HUES6 (cell line): ENCODE measurements at regions not wholly inside any gene's neighbourhood (a gene's known extent, or its start where the extent isn't known, plus 50 kb on each side); places are given as distances from the start of the nearest gene placed in this dataset.
"Not testable (repeated sequence)": the region's sequence is repeated elsewhere in the genome, so short reads cannot be mapped to it uniquely, and the experiment has no call there.

Experiments used
- H3K27ac ChIP-seq: 2 replicates; pipeline ENCODE4 v1.7.0; 2013; ENCODE audit warnings: low read depth, mild to moderate bottlenecking, low read length, inconsistent platforms
- H3K27me3 ChIP-seq: 2 replicates; pipeline ENCODE4 v1.6.1; 2013; ENCODE audit warnings: low read length; ENCODE audit not compliant: control insufficient read depth, insufficient read depth
- H3K36me3 ChIP-seq: 2 replicates; pipeline ENCODE4 v1.6.1; 2013; ENCODE audit warnings: low read length; ENCODE audit not compliant: control insufficient read depth, insufficient read depth
- H3K4me1 ChIP-seq: 2 replicates; pipeline ENCODE4 v1.6.1; 2013; ENCODE audit warnings: low read length; ENCODE audit not compliant: control insufficient read depth, insufficient read depth
- H3K4me3 ChIP-seq: 2 replicates; pipeline ENCODE4 v1.5.1; 2013; ENCODE audit warnings: low read depth, low read length
- H3K9ac ChIP-seq: one replicate; pipeline ENCODE4 v1.6.1; 2013; ENCODE audit warnings: mild to moderate bottlenecking, low read length
- H3K9me3 ChIP-seq: 2 replicates; pipeline ENCODE4 v1.6.1; 2013; ENCODE audit warnings: low read depth, low read length; ENCODE audit not compliant: control insufficient read depth, insufficient read depth

DNA sequence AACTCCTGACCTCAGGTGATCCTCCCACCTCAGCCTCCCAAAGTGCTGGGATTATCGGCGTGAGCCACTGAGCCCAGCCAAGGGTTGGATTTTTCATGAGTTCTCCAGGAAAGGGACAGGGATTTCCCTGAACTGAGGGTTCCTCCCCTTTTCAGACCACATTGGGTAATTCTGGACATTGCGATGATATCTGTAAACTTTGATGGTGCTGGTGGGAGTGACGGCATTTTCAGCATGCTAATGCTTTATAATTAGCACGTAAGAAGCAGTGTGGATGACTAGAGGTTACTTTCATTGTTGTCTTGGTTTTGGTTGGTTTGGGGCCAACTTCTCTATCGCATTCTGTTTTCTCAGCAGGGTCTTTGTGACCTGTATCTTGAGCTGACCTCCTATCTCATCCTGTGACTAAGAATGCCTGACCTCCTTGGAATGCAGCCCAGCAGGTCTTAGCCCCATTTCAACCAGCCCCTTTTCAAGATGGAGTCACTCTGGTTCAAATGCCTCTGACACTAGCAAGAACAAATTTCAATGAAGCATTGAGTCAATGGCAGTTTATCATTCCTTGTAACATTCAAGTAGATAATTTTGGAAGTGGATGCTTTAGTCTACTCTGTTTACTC lies 156.5 kb downstream of the TTLL2 start:
- Histone ChIP-seq H3K9ac (no peak overlapping the region), H3K27ac (no peak overlapping the region)

GRCh38 chr6:167482801-167483200 lies 157.9 kb downstream of the TTLL2 start:
- H3K36me3 ChIP-seq, H3K9ac ChIP-seq, H3K27ac ChIP-seq, H3K27me3 ChIP-seq, H3K9me3 ChIP-seq, H3K4me3 ChIP-seq: not testable (repeated sequence)
- peaks cover 12% of the 10 kb centered on the region; the same call in 1 of the 2 replicates for H3K4me1 ChIP-seq

More for the DNA sequence above, 156.5 kb downstream of the TTLL2 start:
- Histone ChIP-seq H3K4me3 (no peak overlapping the region), H3K4me1 (peaks cover 14% of the 10 kb centered on the region; the same call in 1 of the 2 replicates), H3K9me3 (no peaks in the 10 kb centered on the region), H3K27me3 (no peaks in the 10 kb centered on the region), H3K36me3 (no peaks in the 10 kb centered on the region)

DNA sequence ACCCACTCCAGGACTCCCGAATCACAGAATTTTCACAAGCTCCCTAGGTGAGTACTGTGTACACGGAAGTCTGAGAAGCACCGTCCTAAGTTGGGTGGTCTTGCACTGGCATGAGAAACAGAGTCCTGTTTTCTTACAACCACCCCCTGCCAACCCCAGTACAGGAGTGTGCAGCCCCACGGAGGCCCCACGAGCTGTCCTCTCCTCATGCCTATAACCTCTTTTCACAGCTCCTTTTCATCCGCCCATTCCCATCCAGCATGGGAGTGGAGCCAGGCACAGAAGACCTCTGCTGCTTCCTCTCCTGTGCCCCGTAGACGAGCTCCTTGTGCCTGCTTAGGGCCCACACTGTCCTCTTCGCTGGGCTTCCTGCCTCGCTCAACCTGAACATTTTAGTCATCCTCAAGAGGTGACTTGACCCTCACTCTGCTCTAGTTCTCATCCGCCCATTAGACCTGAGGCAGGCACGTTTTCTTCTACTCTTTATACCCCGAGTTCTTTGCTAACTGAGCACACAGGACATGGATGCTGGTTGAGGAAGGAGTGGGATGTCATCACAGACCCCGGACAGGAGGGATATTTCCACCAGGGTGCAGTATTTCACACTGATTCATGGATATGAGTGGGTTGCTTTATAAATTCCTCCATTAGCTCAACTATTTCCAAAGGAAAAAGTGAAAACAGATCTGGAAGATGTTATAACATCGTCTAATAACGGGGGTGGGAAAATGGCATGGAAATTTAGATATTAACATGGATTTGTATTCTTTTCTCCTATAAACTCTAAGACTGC lies 160.5 kb downstream of the TTLL2 start:
- Histone ChIP-seq H3K4me1 (0 out of 2 replicates have a peak, but pooled peaks cover 1% of the 10 kb centered on the region), H3K27me3 (no peaks in the 10 kb centered on the region), H3K9ac (no peak overlapping the region), H3K27ac (no peak overlapping the region), H3K36me3 (no peaks in the 10 kb centered on the region), H3K9me3 (no peaks in the 10 kb centered on the region), H3K4me3 (no peak overlapping the region)

DNA sequence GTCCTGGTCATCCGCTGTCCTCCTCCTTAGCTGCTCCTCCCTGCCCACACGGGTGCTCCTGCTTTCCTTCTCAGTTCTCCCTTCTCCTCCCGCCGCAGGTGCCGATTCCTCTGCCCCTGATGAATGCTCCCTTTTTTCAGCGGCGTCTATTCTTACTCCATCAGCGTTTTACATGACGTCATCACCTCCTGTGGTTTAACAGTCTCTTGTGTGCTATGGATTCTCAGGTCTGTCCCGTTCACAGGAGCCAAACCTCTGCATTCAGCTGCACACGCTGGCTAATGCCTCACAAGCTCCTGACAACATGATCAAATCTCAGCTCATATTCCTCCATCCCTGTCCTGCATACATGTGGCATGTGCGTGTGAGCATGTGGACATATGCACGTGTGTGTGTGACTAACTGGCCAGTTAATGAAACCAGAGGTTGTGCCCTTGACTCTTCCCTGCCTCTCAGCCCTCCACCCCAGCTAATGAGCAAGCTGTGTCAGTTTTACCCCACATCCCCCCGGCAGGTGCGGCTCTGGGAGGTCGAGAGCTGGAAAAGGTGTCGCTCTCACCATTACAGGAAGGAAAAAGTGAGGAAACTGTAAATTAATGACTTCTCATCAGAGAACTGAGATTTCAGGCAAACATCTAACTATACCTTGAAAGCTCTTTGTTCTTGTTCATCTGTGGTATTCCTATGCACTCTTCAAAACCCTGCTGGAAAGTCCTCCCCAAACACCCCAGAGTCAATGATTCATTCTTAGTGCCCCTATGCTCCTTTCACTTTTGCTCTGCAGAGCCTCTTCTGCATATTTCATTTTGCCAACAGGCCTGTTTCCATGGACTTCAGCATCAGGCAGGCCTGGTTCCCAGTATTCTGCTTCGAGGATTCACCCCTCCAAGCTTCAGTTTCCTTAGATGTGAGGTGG lies 163.1 kb downstream of the TTLL2 start:
- no peak overlapping the region for H3K4me3 ChIP-seq
- no peaks in the 10 kb centered on the region for H3K36me3 ChIP-seq
- H3K9me3 ChIP-seq = no peaks in the 10 kb centered on the region
- no peak overlapping the region for H3K27ac ChIP-seq
- H3K4me1 ChIP-seq = no peaks in the 10 kb centered on the region
- H3K27me3 ChIP-seq = no peaks in the 10 kb centered on the region
- no peak overlapping the region for H3K9ac ChIP-seq

DNA sequence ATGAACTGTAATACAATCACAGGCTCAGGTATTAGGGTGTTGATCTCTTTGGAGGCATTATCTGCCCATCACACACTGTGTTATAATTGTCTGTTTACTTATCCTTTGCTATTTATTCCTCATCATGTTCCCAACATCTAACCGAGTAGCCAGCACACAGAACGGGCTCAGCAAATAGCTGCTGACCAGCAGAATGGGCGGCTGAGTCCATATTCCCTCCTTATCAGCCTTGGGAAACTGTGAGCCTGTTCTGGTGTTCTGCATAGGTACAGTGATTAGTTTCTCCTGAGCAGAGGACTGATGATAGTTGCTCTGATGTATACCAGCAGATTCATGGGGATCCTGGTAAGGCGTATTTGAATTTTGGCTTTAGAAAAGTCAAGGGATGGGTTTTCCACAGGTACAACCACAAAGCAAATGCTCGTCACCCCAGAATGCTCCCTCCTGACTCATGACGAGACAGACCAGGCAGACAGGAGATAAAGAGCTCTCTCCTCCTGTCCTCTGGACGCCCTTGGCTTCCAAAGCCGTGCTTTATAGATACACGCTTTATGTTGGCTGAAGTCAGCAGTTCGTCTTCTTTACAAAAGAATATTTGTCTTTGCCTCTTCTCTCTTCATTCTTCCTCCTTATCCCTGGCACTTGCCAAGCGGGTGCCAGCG lies 166.7 kb downstream of the TTLL2 start:
- Histone ChIP-seq H3K4me1 (peaks cover 11% of the 10 kb centered on the region; the same call in 1 of the 2 replicates), H3K27me3 (no peaks in the 10 kb centered on the region), H3K4me3 (no peak overlapping the region), H3K9ac (no peak overlapping the region), H3K9me3 (no peaks in the 10 kb centered on the region), H3K36me3 (no peaks in the 10 kb centered on the region), H3K27ac (no peak overlapping the region)

- Histone ChIP-seq H3K27me3 (no peaks in the 10 kb centered on the region), H3K4me3 (no peak overlapping the region), H3K4me1 (peaks cover 11% of the 10 kb centered on the region; the same call in 1 of the 2 replicates), H3K9me3 (no peaks in the 10 kb centered on the region), H3K36me3 (no peaks in the 10 kb centered on the region), H3K27ac (no peak overlapping the region), H3K9ac (no peak overlapping the region)
Measured at GRCh38 chr6:167492100-167492449, 167.2 kb downstream of the TTLL2 start.

DNA sequence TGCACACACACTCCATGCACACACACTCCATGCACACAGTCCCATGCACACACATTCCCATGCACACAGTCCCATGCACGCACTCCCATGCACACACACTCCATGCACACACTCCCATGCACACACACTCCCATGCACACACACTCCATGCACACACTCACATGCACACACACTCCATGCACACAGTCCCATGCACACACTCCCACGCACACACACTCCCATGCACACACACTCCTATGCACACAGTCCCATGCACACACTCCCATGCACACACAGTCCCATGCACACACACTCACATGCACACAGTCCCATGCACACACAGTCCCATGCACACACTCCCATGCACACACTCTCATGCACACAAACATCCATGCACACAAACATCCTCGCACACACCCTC lies 168.4 kb downstream of the TTLL2 start:
- Histone ChIP-seq H3K27me3 (no peaks in the 10 kb centered on the region), H3K9me3 (no peaks in the 10 kb centered on the region)

DNA sequence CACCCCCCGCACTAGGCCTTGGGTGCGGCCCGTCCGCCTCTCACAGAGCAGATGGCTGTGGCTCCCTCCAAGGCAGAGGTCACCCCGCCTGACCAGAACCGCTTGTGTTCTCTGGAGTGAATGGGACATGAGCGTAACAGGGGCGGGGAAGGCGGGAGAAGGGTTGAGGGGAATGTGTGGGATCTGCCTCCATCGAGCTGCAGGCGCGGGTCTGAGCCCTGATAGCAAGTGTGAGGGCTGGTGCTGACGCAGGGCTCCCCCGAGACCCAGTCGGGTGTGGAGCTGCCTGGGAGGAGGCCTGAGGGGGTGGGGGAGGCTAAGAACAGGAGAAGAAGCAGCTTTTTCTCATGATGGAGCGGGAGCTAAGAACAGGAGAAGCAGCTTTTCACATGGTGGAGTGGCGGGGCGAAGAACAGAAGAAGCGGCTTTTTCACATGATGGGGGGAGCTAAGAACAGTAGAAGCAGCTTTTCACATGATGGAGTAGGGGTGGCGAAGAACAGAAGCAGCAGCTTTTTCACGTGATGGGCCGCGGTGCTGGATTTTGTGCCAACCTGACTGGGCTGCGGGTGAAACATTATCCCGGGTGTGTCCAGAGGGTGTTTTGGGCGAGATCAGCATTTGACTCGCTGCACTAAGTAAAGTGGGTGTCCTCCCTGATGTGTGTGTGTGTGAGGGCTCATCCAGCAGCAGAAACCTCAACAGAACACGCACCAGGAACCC lies 169.3 kb downstream of the TTLL2 start:
- Histone ChIP-seq H3K4me3 (no peak overlapping the region), H3K9ac (no peak overlapping the region), H3K36me3 (no peaks in the 10 kb centered on the region), H3K9me3 (no peaks in the 10 kb centered on the region), H3K27ac (no peak overlapping the region), H3K4me1 (peaks cover 11% of the 10 kb centered on the region; the same call in 1 of the 2 replicates), H3K27me3 (no peaks in the 10 kb centered on the region)

More for the DNA sequence above, 168.4 kb downstream of the TTLL2 start:
- Histone ChIP-seq H3K4me1 (peaks cover 11% of the 10 kb centered on the region; the same call in 1 of the 2 replicates), H3K4me3 (no peak overlapping the region), H3K27ac (no peak overlapping the region), H3K9ac (no peak overlapping the region), H3K36me3 (no peaks in the 10 kb centered on the region)

DNA sequence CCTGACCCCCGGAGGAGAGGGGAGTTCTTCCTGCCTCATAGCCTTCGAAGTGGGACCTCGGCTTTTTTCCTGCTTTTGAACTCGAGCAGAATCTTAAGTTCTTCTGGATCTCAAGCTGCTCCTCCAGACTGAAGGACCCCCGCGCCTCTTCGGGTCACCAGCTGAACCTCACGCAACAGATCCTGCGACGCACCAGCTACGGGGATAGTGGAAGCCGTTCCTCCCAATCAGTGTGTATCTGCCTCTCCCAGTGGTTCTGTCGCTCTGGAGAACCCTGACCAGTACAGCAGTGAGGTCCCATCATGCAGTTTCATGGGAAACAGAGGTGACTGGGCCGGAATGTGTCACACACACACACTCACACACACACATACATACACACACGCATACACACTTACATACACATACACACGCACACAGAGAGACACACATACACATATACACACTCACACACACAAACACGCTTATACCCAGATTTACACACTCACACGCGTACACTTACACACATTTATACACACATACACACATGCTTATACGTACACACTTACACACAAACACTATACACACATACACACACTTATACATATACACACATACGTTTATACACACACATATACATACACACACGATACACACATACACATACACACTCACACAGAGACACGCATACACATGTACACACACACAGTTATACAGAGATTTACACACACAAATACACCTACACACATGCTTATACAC lies 170.0 kb downstream of the TTLL2 start:
- H3K27ac ChIP-seq = no peak overlapping the region
- H3K36me3 ChIP-seq = no peaks in the 10 kb centered on the region
- H3K27me3 ChIP-seq = no peaks in the 10 kb centered on the region
- H3K4me3 ChIP-seq = no peak overlapping the region
- H3K9me3 ChIP-seq = no peaks in the 10 kb centered on the region
- peaks cover 11% of the 10 kb centered on the region; the same call in 1 of the 2 replicates for H3K4me1 ChIP-seq
- no peak overlapping the region for H3K9ac ChIP-seq
